Thyroid gland (tissue), 4 donors: ENCODE measurements at regions not wholly inside any gene's neighbourhood (a gene's known extent, or its start where the extent isn't known, plus 50 kb on each side); places are given as distances from the start of the nearest gene placed in this dataset.
"Not testable (repeated sequence)": the region's sequence is repeated elsewhere in the genome, so short reads cannot be mapped to it uniquely, and the experiment has no call there.

Source experiments
- DNase-seq, 2 donors: peaks; one replicate each; pipeline ENCODE4 v3.0.0-alpha.2; 2019
- H3K27ac ChIP-seq, 3 donors: fragments of 200-600 bp; sonication (generic); 1 replicate in 2 of 3; 2 replicates in 1 of 3; pipeline ENCODE4 v1.5.1; 2016 to 2019; ENCODE audit warnings: mild to moderate bottlenecking in 1 of 3, moderate library complexity in 1 of 3
- H3K27me3 ChIP-seq: fragments of 200-600 bp; sonication (generic); one replicate; pipeline ENCODE4 v1.5.1; 2019
- H3K36me3 ChIP-seq, 2 donors: fragments of 200-600 bp; sonication (generic); one replicate each; pipeline ENCODE4 v1.5.1; 2016 to 2019
- H3K4me1 ChIP-seq, 2 donors: fragments of 200-600 bp; sonication (generic); one replicate each; pipeline ENCODE4 v1.5.1; 2017 to 2019
- H3K4me3 ChIP-seq, 3 donors: fragments of 200-600 bp; sonication (generic); replicated peaks in 1 of 3; 1 replicate in 2 of 3; 2 replicates in 1 of 3; pipeline ENCODE4 v1.5.1; 2016; ENCODE audit warnings: mild to moderate bottlenecking in 1 of 3
- H3K9me3 ChIP-seq: fragments of 200-600 bp; sonication (generic); one replicate; pipeline ENCODE4 v1.5.1; 2017
- CTCF ChIP-seq, 6 experiments: fragments of 200-600 bp in 3 of 6; fragments of 450-650 bp in 3 of 6; sonication (generic) in 3 of 6; IDR thresholded peaks; one replicate each; pipeline ENCODE4 v1.5.1; 2016 to 2019; ENCODE audit warnings: antibody characterized with exemption in 6 of 6, mild to moderate bottlenecking in 2 of 6, inconsistent platforms in 1 of 6, moderate library complexity in 1 of 6
- POLR2A ChIP-seq, 2 donors: fragments of 450-650 bp; IDR thresholded peaks; one replicate each; pipeline ENCODE4 v1.6.1; 2017; ENCODE audit warnings: antibody characterized with exemption in 2 of 2, mild to moderate bottlenecking in 2 of 2, moderate library complexity in 1 of 2
- WGBS, 2 donors: methylation state at CpG; one replicate each; pipeline ENCODE4 v1.1.5; 2017; 5-methylcytosine and 5-hydroxymethylcytosine counted together
- intact Hi-C: fragments of 100-400 bp; cut with DNase I; formaldehyde crosslinking; loops from one replicate; pipeline ENCODE4 v1.15.1; 2023

GRCh38 chr5:89059274-89059673 is 176.3 kb upstream of the MEF2C start:
- intact Hi-C loops, result no loop called here

GRCh38 chr5:89055695-89056085 is 172.7 kb upstream of the MEF2C start:
- intact Hi-C loops, result no loop called here

More at GRCh38 chr5:89059274-89059673, 176.3 kb upstream of the MEF2C start:
- Histone ChIP-seq H3K4me3 (no peak overlapping the region), H3K36me3 (no peaks in the 10 kb centered on the region), H3K27me3 (no peaks in the 10 kb centered on the region), H3K4me1 (no peaks in the 10 kb centered on the region), H3K27ac (no peak overlapping the region), H3K9me3 (no peaks in the 10 kb centered on the region)
- DNase-seq, result no peak
- WGBS, 2 donors, result 81% methylated on average over 1 of the region's 1 CpG
- TF ChIP-seq CTCF (IDR thresholded peaks at IDR 0.05), result no peak
- TF ChIP-seq POLR2A (IDR thresholded peaks at IDR 0.05), result no peak

GRCh38 chr5:89055015-89055694 is 172.2 kb upstream of the MEF2C start:
- no peaks in the 10 kb centered on the region for H3K36me3 ChIP-seq
- WGBS, 2 donors, result 93 to 94% methylated on average over 6 of the region's 6 CpGs
- TF ChIP-seq POLR2A (IDR thresholded peaks at IDR 0.05), result no peak
- no peak for TF ChIP-seq CTCF (IDR thresholded peaks at IDR 0.05)
- no peak for DNase-seq
- H3K9me3 ChIP-seq, result no peaks in the 10 kb centered on the region
- no peaks in the 10 kb centered on the region for H3K27me3 ChIP-seq
- H3K27ac ChIP-seq, result no peak overlapping the region
- intact Hi-C loops, result no loop called here
- no peaks in the 10 kb centered on the region for H3K4me1 ChIP-seq
- H3K4me3 ChIP-seq, result no peak overlapping the region

More at GRCh38 chr5:89055695-89056085, 172.7 kb upstream of the MEF2C start:
- Histone ChIP-seq H3K4me3 (no peak overlapping the region), H3K9me3 (no peaks in the 10 kb centered on the region), H3K36me3 (no peaks in the 10 kb centered on the region), H3K27me3 (no peaks in the 10 kb centered on the region), H3K27ac (no peak overlapping the region), H3K4me1 (no peaks in the 10 kb centered on the region)
- no peak for TF ChIP-seq CTCF (IDR thresholded peaks at IDR 0.05)
- TF ChIP-seq POLR2A (IDR thresholded peaks at IDR 0.05), result no peak
- WGBS, 2 donors, result 84 to 87% methylated on average over 3 of the region's 3 CpGs
- DNase-seq, result no peak

- TF ChIP-seq POLR2A (IDR thresholded peaks at IDR 0.05), result no peak
- TF ChIP-seq CTCF (IDR thresholded peaks at IDR 0.05), result no peak
- H3K9me3 ChIP-seq, result no peaks in the 10 kb centered on the region
- H3K4me3 ChIP-seq, result no peak overlapping the region
- DNase-seq, result no peak
- no peaks in the 10 kb centered on the region for H3K27me3 ChIP-seq
- 71 to 83% methylated on average over 4 of the region's 4 CpGs for WGBS, 2 donors
- intact Hi-C loops, result no loop called here
- H3K36me3 ChIP-seq, result no peaks in the 10 kb centered on the region
- no peak overlapping the region for H3K27ac ChIP-seq
- H3K4me1 ChIP-seq, result no peaks in the 10 kb centered on the region
Measured at GRCh38 chr5:89053547-89053946, 170.6 kb upstream of the MEF2C start.

GRCh38 chr5:89050062-89050461 is 167.1 kb upstream of the MEF2C start:
- DNase-seq, H3K4me3 ChIP-seq, H3K4me1 ChIP-seq, H3K27ac ChIP-seq, H3K27me3 ChIP-seq, H3K36me3 ChIP-seq, H3K9me3 ChIP-seq, intact Hi-C loops: not testable (repeated sequence)
- WGBS, 2 donors, result 93 to 96% methylated on average over 5 of the region's 5 CpGs
